ENCODE measurements at regions not wholly inside any gene's neighbourhood (a gene's known extent, or its start where the extent isn't known, plus 50 kb on each side); places are given as distances from the start of the nearest gene placed in this dataset.

GRCh38 chr11:15745266-15745665, 611.1 kb downstream of the SOX6 start:
- DNase-seq, result no peak

- no peak for DNase-seq
These were observed 608.7 kb downstream of the SOX6 start for GRCh38 chr11:15747671-15748070.

- DNase-seq, result no peak
These were observed 608.2 kb downstream of the SOX6 start for GRCh38 chr11:15748132-15748531.

GRCh38 chr11:15748741-15749140, 607.6 kb downstream of the SOX6 start:
- DNase-seq, result no peak

GRCh38 chr11:15750535-15751308, 605.6 kb downstream of the SOX6 start:
- peak; percentile 99 for DNase-seq

GRCh38 chr11:15754221-15754620, 602.1 kb downstream of the SOX6 start:
- DNase-seq, result no peak

- no peak for DNase-seq
These were observed 599.2 kb downstream of the SOX6 start for GRCh38 chr11:15757048-15757698.

GRCh38 chr11:15758857-15759465, 597.4 kb downstream of the SOX6 start:
- DNase-seq, result no peak

- DNase-seq, result no peak
These were observed 595.1 kb downstream of the SOX6 start for GRCh38 chr11:15761235-15761634.

GRCh38 chr11:15764326-15764725, 592.0 kb downstream of the SOX6 start:
- no peak for DNase-seq

GRCh38 chr11:15764948-15765347, 591.4 kb downstream of the SOX6 start:
- DNase-seq, result no peak

- DNase-seq, result no peak
These were observed 590.8 kb downstream of the SOX6 start for GRCh38 chr11:15765530-15765929.

GRCh38 chr11:15768321-15768720, 588.0 kb downstream of the SOX6 start:
- DNase-seq, result no peak

GRCh38 chr11:15769203-15769602, 587.1 kb downstream of the SOX6 start:
- no peak for DNase-seq

- DNase-seq, result peak; percentile 19
These were observed 585.4 kb downstream of the SOX6 start for GRCh38 chr11:15770798-15771414.

- no peak for DNase-seq
These were observed 583.8 kb downstream of the SOX6 start for GRCh38 chr11:15772547-15772946.

GRCh38 chr11:15772981-15773380, 583.4 kb downstream of the SOX6 start:
- DNase-seq, result no peak

- DNase-seq, result no peak
These were observed 582.6 kb downstream of the SOX6 start for GRCh38 chr11:15773476-15774387.

- DNase-seq, result no peak
These were observed 581.9 kb downstream of the SOX6 start for GRCh38 chr11:15774388-15774939.

GRCh38 chr11:15775015-15775541, 581.3 kb downstream of the SOX6 start:
- no peak for DNase-seq

GRCh38 chr11:15775797-15776196, 580.5 kb downstream of the SOX6 start:
- DNase-seq, result no peak

- DNase-seq, result no peak
These were observed 580.0 kb downstream of the SOX6 start for GRCh38 chr11:15776366-15776765.

All from COR-L47 (cell line).